Uterus (tissue), 2 donors: ENCODE measurements at regions not wholly inside any gene's neighbourhood (a gene's known extent, or its start where the extent isn't known, plus 50 kb on each side); places are given as distances from the start of the nearest gene placed in this dataset.
"Not testable (repeated sequence)": the region's sequence is repeated elsewhere in the genome, so short reads cannot be mapped to it uniquely, and the experiment has no call there.

Source experiments
- POLR2A ChIP-seq, 2 donors: fragments of 450-650 bp; IDR thresholded peaks; one replicate each; pipeline ENCODE4 v1.6.1; 2016; ENCODE audit warnings: antibody characterized with exemption in 2 of 2, mild to moderate bottlenecking in 1 of 2, moderate library complexity in 1 of 2
- TF ChIP-seq, protein P1 (sequence below), 4 experiments: fragments of 200-600 bp in 2 of 4; fragments of 450-650 bp in 2 of 4; sonication (generic) in 2 of 4; IDR thresholded peaks; one replicate each; pipeline ENCODE4 v1.5.1; 2016 to 2019; ENCODE audit warnings: antibody characterized with exemption in 4 of 4, mild to moderate bottlenecking in 2 of 4, moderate library complexity in 1 of 4

DNA sequence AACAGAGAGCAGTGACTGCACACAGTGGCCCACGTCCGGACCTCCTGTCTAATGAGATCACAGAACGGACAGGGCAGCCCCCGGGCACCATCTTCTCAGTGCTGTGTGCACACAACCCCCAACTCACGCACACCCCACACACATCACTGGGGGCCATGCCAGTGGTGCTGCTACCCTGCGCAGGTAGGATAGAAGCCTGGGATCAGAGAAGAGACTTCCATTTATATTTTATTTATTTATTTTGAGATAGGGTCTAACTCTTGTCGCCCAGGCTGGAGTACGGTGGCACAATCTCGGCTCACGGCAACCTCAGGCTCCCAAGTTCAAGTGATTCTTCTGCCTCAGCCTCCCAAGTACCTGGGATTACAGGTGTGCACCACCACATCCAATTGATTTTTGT is 71.5 kb upstream of the TNK2 start:
- not testable (repeated sequence) for TF ChIP-seq POLR2A (IDR thresholded peaks at IDR 0.05)
- TF ChIP-seq, protein P1, sequence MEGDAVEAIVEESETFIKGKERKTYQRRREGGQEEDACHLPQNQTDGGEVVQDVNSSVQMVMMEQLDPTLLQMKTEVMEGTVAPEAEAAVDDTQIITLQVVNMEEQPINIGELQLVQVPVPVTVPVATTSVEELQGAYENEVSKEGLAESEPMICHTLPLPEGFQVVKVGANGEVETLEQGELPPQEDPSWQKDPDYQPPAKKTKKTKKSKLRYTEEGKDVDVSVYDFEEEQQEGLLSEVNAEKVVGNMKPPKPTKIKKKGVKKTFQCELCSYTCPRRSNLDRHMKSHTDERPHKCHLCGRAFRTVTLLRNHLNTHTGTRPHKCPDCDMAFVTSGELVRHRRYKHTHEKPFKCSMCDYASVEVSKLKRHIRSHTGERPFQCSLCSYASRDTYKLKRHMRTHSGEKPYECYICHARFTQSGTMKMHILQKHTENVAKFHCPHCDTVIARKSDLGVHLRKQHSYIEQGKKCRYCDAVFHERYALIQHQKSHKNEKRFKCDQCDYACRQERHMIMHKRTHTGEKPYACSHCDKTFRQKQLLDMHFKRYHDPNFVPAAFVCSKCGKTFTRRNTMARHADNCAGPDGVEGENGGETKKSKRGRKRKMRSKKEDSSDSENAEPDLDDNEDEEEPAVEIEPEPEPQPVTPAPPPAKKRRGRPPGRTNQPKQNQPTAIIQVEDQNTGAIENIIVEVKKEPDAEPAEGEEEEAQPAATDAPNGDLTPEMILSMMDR (IDR thresholded peaks at IDR 0.05): not testable (repeated sequence)
